ENCODE measurements at regions not wholly inside any gene's neighbourhood (a gene's known extent, or its start where the extent isn't known, plus 50 kb on each side); places are given as distances from the start of the nearest gene placed in this dataset.
"Not testable (repeated sequence)": the region's sequence is repeated elsewhere in the genome, so short reads cannot be mapped to it uniquely, and the experiment has no call there.

- DNase-seq = not testable (repeated sequence)
These were observed 246.7 kb upstream of the TP53TG3C start for GRCh38 chr16:32947336-32947735.

- not testable (repeated sequence) for DNase-seq
These were observed 247.9 kb upstream of the TP53TG3C start for GRCh38 chr16:32946041-32946560.

- DNase-seq = not testable (repeated sequence)
These were observed 248.7 kb upstream of the TP53TG3C start for GRCh38 chr16:32945311-32945710.

GRCh38 chr16:32939845-32940244 is 254.2 kb upstream of the TP53TG3C start:
- DNase-seq = not testable (repeated sequence)

GRCh38 chr16:32937929-32938328 is 256.1 kb upstream of the TP53TG3C start:
- DNase-seq = not testable (repeated sequence)

GRCh38 chr16:32932240-32933040 is 256.5 kb upstream of the TP53TG3 start:
- DNase-seq = not testable (repeated sequence)

GRCh38 chr16:32925192-32925591 is 249.2 kb upstream of the TP53TG3 start:
- not testable (repeated sequence) for DNase-seq

GRCh38 chr16:32922578-32922977 is 246.6 kb upstream of the TP53TG3 start:
- DNase-seq = peak; percentile 8

- DNase-seq = not testable (repeated sequence)
These were observed 239.4 kb upstream of the TP53TG3 start for GRCh38 chr16:32915346-32915745.

GRCh38 chr16:32897782-32898181 is 221.8 kb upstream of the TP53TG3 start:
- not testable (repeated sequence) for DNase-seq

GRCh38 chr16:32885392-32885791 is 209.4 kb upstream of the TP53TG3 start:
- not testable (repeated sequence) for DNase-seq

- not testable (repeated sequence) for DNase-seq
These were observed 208.6 kb upstream of the TP53TG3 start for GRCh38 chr16:32884556-32884955.

- not testable (repeated sequence) for DNase-seq
These were observed 206.4 kb upstream of the TP53TG3 start for GRCh38 chr16:32882328-32882857.

GRCh38 chr16:32881631-32882030 is 205.7 kb upstream of the TP53TG3 start:
- DNase-seq = not testable (repeated sequence)

GRCh38 chr16:32880009-32880408 is 204.0 kb upstream of the TP53TG3 start:
- not testable (repeated sequence) for DNase-seq

- DNase-seq = not testable (repeated sequence)
These were observed 200.8 kb upstream of the TP53TG3 start for GRCh38 chr16:32876718-32877117.

GRCh38 chr16:32873783-32874182 is 197.8 kb upstream of the TP53TG3 start:
- not testable (repeated sequence) for DNase-seq

- DNase-seq = not testable (repeated sequence)
These were observed 197.2 kb upstream of the TP53TG3 start for GRCh38 chr16:32873120-32873519.

GRCh38 chr16:32870628-32871027 is 194.7 kb upstream of the TP53TG3 start:
- not testable (repeated sequence) for DNase-seq

GRCh38 chr16:32868334-32868733 is 192.4 kb upstream of the TP53TG3 start:
- not testable (repeated sequence) for DNase-seq

GRCh38 chr16:32865284-32865683 is 189.3 kb upstream of the TP53TG3 start:
- DNase-seq = not testable (repeated sequence)

GRCh38 chr16:32861476-32862201 is 185.7 kb upstream of the TP53TG3 start:
- not testable (repeated sequence) for DNase-seq

- not testable (repeated sequence) for DNase-seq
These were observed 171.4 kb upstream of the TP53TG3 start for GRCh38 chr16:32847379-32847778.

All from NCI-H1092 treated with DMSO at 0.1 percent for 48 hours (cell line).